H9 (cell line): ENCODE measurements at regions not wholly inside any gene's neighbourhood (a gene's known extent, or its start where the extent isn't known, plus 50 kb on each side); places are given as distances from the start of the nearest gene placed in this dataset.

Experiments
- DNase-seq: peaks from one replicate; pipeline ENCODE4 v3.0.0-alpha.2; 2017
- H2AFZ ChIP-seq: one replicate; pipeline ENCODE4 v1.6.1; 2013; ENCODE audit warnings: mild to moderate bottlenecking, low read length, control low read depth, moderate library complexity
- H2AK5ac ChIP-seq: 2 replicates; pipeline ENCODE4 v1.6.1; 2013; ENCODE audit warnings: low read length, control low read depth, mixed read lengths; ENCODE audit not compliant: insufficient read length
- H2BK120ac ChIP-seq: one replicate; pipeline ENCODE4 v1.6.1; 2013; ENCODE audit warnings: low read depth, mild to moderate bottlenecking, low read length, control low read depth, inconsistent platforms; ENCODE audit not compliant: poor library complexity, severe bottlenecking
- H2BK12ac ChIP-seq: 2 replicates; pipeline ENCODE4 v1.6.1; 2013; ENCODE audit warnings: low read length, control low read depth, mixed read lengths, low read depth; ENCODE audit not compliant: insufficient read length
- H2BK15ac ChIP-seq: 2 replicates; pipeline ENCODE4 v1.6.1; 2013; ENCODE audit warnings: low read depth, low read length, control low read depth
- H2BK20ac ChIP-seq: one replicate; pipeline ENCODE4 v1.6.1; 2013; ENCODE audit warnings: low read depth, mild to moderate bottlenecking, low read length, control low read depth, inconsistent platforms; ENCODE audit not compliant: poor library complexity, severe bottlenecking
- H2BK5ac ChIP-seq: 2 replicates; pipeline ENCODE4 v1.6.1; 2013; ENCODE audit warnings: low read length, control low read depth, mixed read lengths; ENCODE audit not compliant: insufficient read length
- H3K14ac ChIP-seq: 2 replicates; pipeline ENCODE4 v1.6.1; 2013; ENCODE audit warnings: low read length, control low read depth; ENCODE audit not compliant: insufficient read depth
- H3K18ac ChIP-seq: 2 replicates; pipeline ENCODE4 v1.6.1; 2013; ENCODE audit warnings: low read depth, mild to moderate bottlenecking, mixed read lengths, low read length, control low read depth; ENCODE audit not compliant: insufficient read length
- H3K23ac ChIP-seq: 2 replicates; pipeline ENCODE4 v1.6.1; 2013; ENCODE audit warnings: low read length, control low read depth, mixed read lengths, low read depth; ENCODE audit not compliant: insufficient read length
- H3K23me2 ChIP-seq: 2 replicates; pipeline ENCODE4 v1.6.1; 2013; ENCODE audit warnings: low read depth, mild to moderate bottlenecking, mixed read lengths, low read length, control low read depth; ENCODE audit not compliant: insufficient read length, poor library complexity, severe bottlenecking
- H3K27ac ChIP-seq: 2 replicates; pipeline ENCODE4 v1.5.1; 2013; ENCODE audit warnings: low read length, control low read depth, mixed read lengths, low read depth; ENCODE audit not compliant: insufficient read length
- H3K27me3 ChIP-seq: 2 replicates; pipeline ENCODE4 v1.6.1; 2013; ENCODE audit warnings: low read length, control low read depth, inconsistent platforms; ENCODE audit not compliant: insufficient read depth
- H3K4ac ChIP-seq: 2 replicates; pipeline ENCODE4 v1.6.1; 2013; ENCODE audit warnings: low read depth, mild to moderate bottlenecking, control low read depth, inconsistent platforms, low read length, moderate library complexity
- H3K4me1 ChIP-seq: 2 replicates; pipeline ENCODE4 v1.6.1; 2013; ENCODE audit warnings: low read length, control low read depth, inconsistent platforms; ENCODE audit not compliant: insufficient read depth
- H3K4me2 ChIP-seq: 2 replicates; pipeline ENCODE4 v1.6.1; 2013; ENCODE audit warnings: low read length, control low read depth, mixed read lengths; ENCODE audit not compliant: insufficient read length, insufficient read depth
- H3K56ac ChIP-seq: 2 replicates; pipeline ENCODE4 v1.6.1; 2013; ENCODE audit warnings: low read depth, mild to moderate bottlenecking, mixed read lengths, low read length, control low read depth; ENCODE audit not compliant: insufficient read length
- H3K79me1 ChIP-seq: 2 replicates; pipeline ENCODE4 v1.6.1; 2013; ENCODE audit warnings: low read depth, mild to moderate bottlenecking, moderate library complexity, low read length, control low read depth, inconsistent platforms; ENCODE audit not compliant: insufficient read depth, poor library complexity, severe bottlenecking
- H3K79me2 ChIP-seq: 2 replicates; pipeline ENCODE4 v1.6.1; 2013; ENCODE audit warnings: low read length, control low read depth, inconsistent platforms; ENCODE audit not compliant: insufficient read depth
- H3K9ac ChIP-seq: 2 replicates; pipeline ENCODE4 v1.6.1; 2013; ENCODE audit warnings: low read length, control low read depth, mixed read lengths; ENCODE audit not compliant: insufficient read length; ENCODE audit errors: extremely low read depth
- H3K9me3 ChIP-seq: one replicate; pipeline ENCODE4 v1.6.1; 2013; ENCODE audit warnings: low read depth, low read length, inconsistent platforms; ENCODE audit not compliant: control insufficient read depth
- H3T11ph ChIP-seq: one replicate; pipeline ENCODE4 v1.6.1; 2013; ENCODE audit warnings: mild to moderate bottlenecking, low read length, control low read depth, inconsistent platforms
- H4K20me1 ChIP-seq: one replicate; pipeline ENCODE4 v1.6.1; 2013; ENCODE audit not compliant: control insufficient read depth, insufficient read length, insufficient read depth
- H4K5ac ChIP-seq: 2 replicates; pipeline ENCODE4 v1.6.1; 2013; ENCODE audit warnings: low read depth, mild to moderate bottlenecking, mixed read lengths, low read length, control low read depth; ENCODE audit not compliant: insufficient read length
- H4K8ac ChIP-seq: replicated peaks from 2 replicates; pipeline ENCODE4 v1.6.1; 2013; ENCODE audit warnings: low read length, control low read depth, mixed read lengths, low read depth; ENCODE audit not compliant: insufficient read length
- H4K91ac ChIP-seq: 2 replicates; pipeline ENCODE4 v1.6.1; 2013; ENCODE audit warnings: low read depth, mild to moderate bottlenecking, moderate library complexity, mixed read lengths, low read length, control low read depth; ENCODE audit not compliant: insufficient read length
- H3K27ac Mint-ChIP-seq, 3 experiments: 2 replicates in 2 of 3; 3 replicates in 1 of 3; pipeline ENCODE4 v1.8.0; 2020 to 2021; ENCODE audit warnings: mixed read lengths in 3 of 3, mild to moderate bottlenecking in 1 of 3, moderate library complexity in 1 of 3
- H3K27me3 Mint-ChIP-seq: 2 replicates; pipeline ENCODE4 v1.8.0; 2021; ENCODE audit warnings: low read depth, mild to moderate bottlenecking, moderate library complexity, mixed read lengths
- H3K36me3 Mint-ChIP-seq, 3 experiments: 2 replicates in 2 of 3; 3 replicates in 1 of 3; pipeline ENCODE4 v1.8.0; 2020 to 2021; ENCODE audit warnings: low read depth in 3 of 3, mixed read lengths in 3 of 3; ENCODE audit not compliant: insufficient read depth in 1 of 3
- H3K4me1 Mint-ChIP-seq, 2 experiments: 2 replicates each; pipeline ENCODE4 v1.8.0; 2020; ENCODE audit warnings: mixed read lengths in 2 of 2
- H3K4me3 Mint-ChIP-seq, 2 experiments: 2 replicates in 1 of 2; 3 replicates in 1 of 2; pipeline ENCODE4 v1.8.0; 2020 to 2021; ENCODE audit warnings: mild to moderate bottlenecking in 2 of 2, mixed read lengths in 2 of 2, moderate library complexity in 1 of 2
- H3K9me3 Mint-ChIP-seq, 2 experiments: 2 replicates in 1 of 2; 3 replicates in 1 of 2; pipeline ENCODE4 v1.8.0; 2020; ENCODE audit warnings: mild to moderate bottlenecking in 2 of 2, mixed read lengths in 2 of 2, moderate library complexity in 1 of 2
- CTCF ChIP-seq: fragments of 200-600 bp; sonication (generic); conservative IDR thresholded peaks from 3 replicates; pipeline ENCODE4 v1.8.0; 2021; ENCODE audit warnings: antibody characterized with exemption, mild to moderate bottlenecking
- WGBS: extraction: QIAGEN DNeasy Blood & Tissue Kit; methylation state at CpG from one replicate; pipeline ENCODE4 v1.1.7; 2013; ENCODE audit warnings: missing lambda C conversion rate, low lambda C conversion rate, mixed read lengths; ENCODE audit not compliant: insufficient read length; ENCODE audit errors: extremely low coverage; 5-methylcytosine and 5-hydroxymethylcytosine counted together

GRCh38 chr21:30958741-30959140 lies 77.4 kb upstream of the KRTAP11-1 start:
- Histone ChIP-seq H2AFZ (no peak overlapping the region), H3K23ac (no peak overlapping the region), H3K9me3 (no peaks in the 10 kb centered on the region), H3K14ac (no peak overlapping the region), H4K20me1 (no peaks in the 10 kb centered on the region), H3K79me1 (no peaks in the 10 kb centered on the region), H3K9ac (no peak overlapping the region), H3K56ac (no peak overlapping the region), H3K18ac (no peak overlapping the region), H3K4me1 (no peaks in the 10 kb centered on the region), H2BK12ac (no peak overlapping the region), H2BK5ac (no peak overlapping the region), H2BK120ac (no peak overlapping the region), H3K79me2 (no peaks in the 10 kb centered on the region), H3K27ac (no peak overlapping the region), H4K5ac (no peak overlapping the region), H4K8ac (no peak overlapping the region), H2BK15ac (no peak overlapping the region), H3T11ph (no peak overlapping the region), H4K91ac (no peak overlapping the region), H3K4me2 (no peak overlapping the region), H2AK5ac (no peak overlapping the region), H2BK20ac (no peak overlapping the region), H3K23me2 (no peaks in the 10 kb centered on the region), H3K4ac (no peak overlapping the region), H3K27me3 (no peaks in the 10 kb centered on the region)
- H3K36me3 Mint-ChIP-seq = no peaks in the 10 kb centered on the region; a peak in 1 of 7 replicates
- TF ChIP-seq CTCF = no peak
- no peaks in the 10 kb centered on the region for H3K4me1 Mint-ChIP-seq
- H3K27ac Mint-ChIP-seq = no peak overlapping the region
- H3K4me3 Mint-ChIP-seq = no peak overlapping the region
- H3K27me3 Mint-ChIP-seq = no peaks in the 10 kb centered on the region; the same call in 1 of the 2 replicates
- WGBS = no CpG with 5 or more reads among the region's 7 CpGs
- no peaks in the 10 kb centered on the region for H3K9me3 Mint-ChIP-seq
- no peak for DNase-seq
